ENCODE measurements at regions not wholly inside any gene's neighbourhood (a gene's known extent, or its start where the extent isn't known, plus 50 kb on each side); places are given as distances from the start of the nearest gene placed in this dataset.

- TF ChIP-seq CTCF (IDR thresholded peaks at IDR 0.05; ENCODE audit: poor library complexity) (no peak), EZH2phosphoT487 (IDR thresholded peaks at IDR 0.05; ENCODE audit: low read depth, severe bottlenecking, unreplicated experiment) (no peak)
Observed at GRCh38 chr5:67910546-67910945, 305.0 kb upstream of the PIK3R1 start.

Measured in hepatocyte (in vitro differentiated cells).